H1 (cell line): ENCODE measurements at regions not wholly inside any gene's neighbourhood (a gene's known extent, or its start where the extent isn't known, plus 50 kb on each side); places are given as distances from the start of the nearest gene placed in this dataset.

ENCODE experiments used
- ATF3 ChIP-seq: IDR thresholded peaks from 2 replicates; pipeline ENCODE4 v1.6.1; 2011; ENCODE audit warnings: low read depth, mild to moderate bottlenecking, low read length; ENCODE audit not compliant: insufficient read depth
- CREB1 ChIP-seq: IDR thresholded peaks from 2 replicates; pipeline ENCODE4 v1.6.1; 2012; ENCODE audit warnings: inconsistent platforms
- CTCF ChIP-seq, 3 experiments: IDR thresholded peaks; 1 replicate in 2 of 3; 2 replicates in 1 of 3; pipeline versions ENCODE4 v1.5.1 to v1.6.1; 2011; ENCODE audit warnings: low read length in 3 of 3, mild to moderate bottlenecking in 3 of 3, inconsistent platforms in 2 of 3, low read depth in 1 of 3, moderate library complexity in 1 of 3; ENCODE audit not compliant: insufficient read depth in 1 of 3; ENCODE audit errors: control extremely low read depth in 1 of 3
- EGR1 ChIP-seq: IDR thresholded peaks from 2 replicates; pipeline ENCODE4 v1.6.1; 2011; ENCODE audit warnings: low read depth, low read length, borderline replicate concordance
- EP300 ChIP-seq, 2 experiments: IDR thresholded peaks; 1 replicate in 1 of 2; 2 replicates in 1 of 2; pipeline ENCODE4 v1.6.1; 2011 to 2012; ENCODE audit warnings: low read depth in 2 of 2, low read length in 2 of 2, mild to moderate bottlenecking in 2 of 2, borderline replicate concordance in 1 of 2, inconsistent platforms in 1 of 2, moderate library complexity in 1 of 2
- EZH2 ChIP-seq: fragments of 200-600 bp; sonication (generic); IDR thresholded peaks from 2 replicates; pipeline ENCODE4 v1.7.1; 2012; ENCODE audit warnings: low read depth, mild to moderate bottlenecking, moderate library complexity, low read length, inconsistent platforms; ENCODE audit not compliant: severe bottlenecking
- HDAC2 ChIP-seq, 2 experiments: fragments of 300-600 bp in 1 of 2; sonication (generic) in 1 of 2; IDR thresholded peaks; 2 replicates each; pipeline ENCODE4 v1.6.1; 2011 to 2012; ENCODE audit warnings: low read depth in 2 of 2, low read length in 2 of 2, mild to moderate bottlenecking in 2 of 2, moderate library complexity in 2 of 2, borderline replicate concordance in 1 of 2, inconsistent platforms in 1 of 2
- KDM1A ChIP-seq: fragments of 200-600, 300-600 bp; sonication (generic); IDR thresholded peaks from 2 replicates; pipeline ENCODE4 v1.7.1; 2016; ENCODE audit warnings: mild to moderate bottlenecking, low read length, borderline replicate concordance
- POLR2AphosphoS5 ChIP-seq: IDR thresholded peaks from 2 replicates; pipeline ENCODE4 v1.6.1; 2011; ENCODE audit warnings: low read depth, low read length
- RFX5 ChIP-seq: IDR thresholded peaks from 2 replicates; pipeline ENCODE4 v1.6.1; 2011; ENCODE audit warnings: low read depth, low read length, improper control_type of control experiment, borderline replicate concordance
- TAF1 ChIP-seq: IDR thresholded peaks from 2 replicates; pipeline ENCODE4 v1.6.1; 2011; ENCODE audit warnings: mild to moderate bottlenecking, low read depth, low read length

- TF ChIP-seq HDAC2 (IDR thresholded peaks at IDR 0.05; ENCODE audit: borderline replicate concordance in 1 of 2, low read depth in 2 of 2, low read length in 2 of 2) (no peak), CTCF (IDR thresholded peaks at IDR 0.05; ENCODE audit: control extremely low read depth in 1 of 3, insufficient read depth in 1 of 3, low read depth in 1 of 3, low read length in 3 of 3) (no peak), RFX5 (no peak), TAF1 (no peak), ATF3 (no peak), EZH2 (no peak), EP300 (IDR thresholded peaks at IDR 0.05; ENCODE audit: borderline replicate concordance in 1 of 2, low read depth in 2 of 2, low read length in 2 of 2) (no peak), KDM1A (no peak), EGR1 (no peak), POLR2AphosphoS5 (no peak), CREB1 (no peak)
Measured at GRCh38 chr15:77550301-77551251, 82.1 kb downstream of the LINGO1 start.
